GM18951 (cell line): ENCODE measurements at regions not wholly inside any gene's neighbourhood (a gene's known extent, or its start where the extent isn't known, plus 50 kb on each side); places are given as distances from the start of the nearest gene placed in this dataset.

Experiments used
- POLR2A ChIP-seq: IDR thresholded peaks from 4 replicates; pipeline ENCODE4 v1.6.1; 2011; ENCODE audit warnings: mild to moderate bottlenecking; ENCODE audit not compliant: insufficient read length, insufficient read depth; ENCODE audit errors: extremely low read depth
- in situ Hi-C: fragments of 300-500 bp; cut with MboI; formaldehyde crosslinking; loops from one replicate; pipeline ENCODE4 v1.12.0; 2022; ENCODE audit warnings: low sequenced_read_pairs, mixed read lengths, inconsistent platforms; ENCODE audit not compliant: unreplicated experiment

GRCh38 chr10:63699785-63700613, 178.8 kb downstream of the REEP3 start:
- in situ Hi-C loops, result no loop called here
- no peak for TF ChIP-seq POLR2A

- in situ Hi-C loops, result no loop called here
- no peak for TF ChIP-seq POLR2A
These were observed 179.5 kb downstream of the REEP3 start for GRCh38 chr10:63700631-63701156.

- in situ Hi-C loops, result no loop called here
- TF ChIP-seq POLR2A, result no peak
These were observed 180.9 kb downstream of the REEP3 start for GRCh38 chr10:63702092-63702491.

GRCh38 chr10:63703113-63703670, 182.0 kb downstream of the REEP3 start:
- in situ Hi-C loops, result no loop called here
- no peak for TF ChIP-seq POLR2A

GRCh38 chr10:63703740-63704345, 182.6 kb downstream of the REEP3 start:
- TF ChIP-seq POLR2A, result no peak
- in situ Hi-C loops, result no loop called here

- TF ChIP-seq POLR2A, result no peak
- in situ Hi-C loops, result no loop called here
These were observed 186.2 kb downstream of the REEP3 start for GRCh38 chr10:63707254-63707910.

DNA sequence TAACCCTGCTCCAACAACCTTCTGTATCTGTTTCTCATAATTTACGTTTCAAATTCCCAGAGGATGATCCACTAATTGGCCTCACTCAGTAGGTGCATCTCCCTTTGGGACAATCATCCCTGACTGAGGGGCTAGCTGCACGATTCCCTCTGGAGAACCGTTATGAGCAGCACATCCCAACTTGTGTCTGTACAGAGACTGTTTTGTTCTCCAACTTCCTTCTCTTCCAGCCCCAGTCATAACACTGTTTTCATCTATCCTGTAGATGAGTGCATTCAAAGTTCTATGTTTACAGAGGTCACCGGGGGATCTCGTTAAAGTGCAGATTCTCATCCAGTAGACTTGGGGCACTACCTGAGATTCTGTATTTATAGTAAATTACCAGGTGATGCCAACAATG, 187.2 kb downstream of the REEP3 start:
- no peak for TF ChIP-seq POLR2A
- in situ Hi-C loops, result no loop called here

DNA sequence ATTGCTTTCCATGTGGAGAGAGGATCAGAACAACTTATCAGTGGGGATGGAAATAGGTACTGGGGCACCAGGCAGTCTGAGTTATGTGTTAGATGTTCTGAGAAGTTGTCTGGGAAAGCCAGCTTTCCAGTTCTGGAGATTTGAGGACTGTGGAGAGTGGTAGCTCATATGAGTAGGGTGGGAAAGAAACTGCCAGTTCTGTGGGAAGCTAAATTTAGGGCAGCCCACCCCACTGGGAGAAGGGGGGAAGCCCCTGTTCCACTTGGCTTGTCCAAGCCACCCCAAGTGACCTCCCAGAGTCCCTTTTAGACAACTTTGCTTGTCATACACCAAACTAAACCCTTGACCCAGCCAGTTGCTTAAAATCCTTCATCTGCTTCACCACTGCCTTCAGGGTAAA, 189.5 kb downstream of the REEP3 start:
- no peak for TF ChIP-seq POLR2A
- in situ Hi-C loops, result no loop called here

DNA sequence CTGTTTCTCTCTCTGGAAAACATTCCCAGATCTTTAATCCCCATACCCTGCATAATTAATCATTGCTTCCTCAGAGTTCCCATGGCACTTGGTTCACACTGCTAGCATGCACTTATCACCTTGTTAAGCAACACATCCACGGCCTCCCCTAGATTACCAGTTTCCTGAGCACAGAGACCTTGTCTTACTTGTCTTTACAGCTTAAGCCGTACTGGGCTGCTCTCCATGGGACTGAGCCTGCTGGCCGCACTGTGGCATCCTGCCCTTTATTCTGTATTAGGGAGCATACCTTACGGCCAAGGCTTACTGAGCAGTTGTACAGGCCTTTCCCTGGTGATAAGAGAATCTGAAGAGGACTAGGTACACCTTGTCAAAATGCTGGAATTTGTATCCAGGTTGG, 190.2 kb downstream of the REEP3 start:
- no peak for TF ChIP-seq POLR2A
- in situ Hi-C loops, result no loop called here

DNA sequence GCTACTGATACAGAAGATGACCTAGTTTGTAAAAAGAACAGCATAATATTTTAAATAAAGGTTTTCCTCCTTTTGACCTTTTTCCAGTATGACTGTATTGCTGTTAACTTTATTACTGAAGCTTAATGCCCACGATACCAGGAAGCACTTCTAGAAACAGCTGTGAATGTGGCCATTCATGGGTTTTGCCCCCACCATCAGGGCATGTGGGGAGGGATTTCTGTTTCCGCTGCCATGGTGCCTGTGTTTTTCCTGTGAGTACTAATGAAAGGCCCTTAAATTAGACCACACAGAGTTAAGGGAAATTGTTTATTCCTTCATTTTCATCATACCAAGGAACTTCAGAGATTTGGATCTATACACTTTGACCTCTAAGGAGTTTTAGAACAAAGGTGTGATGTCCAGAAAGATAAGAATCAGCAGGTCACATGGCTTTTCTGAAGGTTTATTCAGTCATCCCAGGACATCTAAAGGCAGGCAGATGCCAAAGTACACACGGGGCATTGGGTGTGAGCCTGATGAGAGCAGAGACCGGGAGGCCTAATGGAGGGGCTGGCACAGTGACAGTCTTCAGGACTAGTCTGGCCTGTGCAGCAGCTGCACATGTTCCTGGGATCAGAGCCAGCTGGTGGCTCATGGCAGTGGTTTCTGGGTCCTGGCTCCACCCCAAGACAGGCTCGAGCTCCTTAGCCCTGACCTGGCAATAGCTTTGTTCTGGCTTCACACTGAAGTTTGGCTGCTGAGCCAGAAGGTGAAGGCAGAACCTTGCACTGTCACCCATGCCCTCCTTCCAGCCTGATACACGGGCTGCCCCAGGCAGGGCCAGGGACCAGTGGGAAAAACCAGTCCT, 190.9 kb downstream of the REEP3 start:
- no peak for TF ChIP-seq POLR2A
- in situ Hi-C loops, result no loop called here

DNA sequence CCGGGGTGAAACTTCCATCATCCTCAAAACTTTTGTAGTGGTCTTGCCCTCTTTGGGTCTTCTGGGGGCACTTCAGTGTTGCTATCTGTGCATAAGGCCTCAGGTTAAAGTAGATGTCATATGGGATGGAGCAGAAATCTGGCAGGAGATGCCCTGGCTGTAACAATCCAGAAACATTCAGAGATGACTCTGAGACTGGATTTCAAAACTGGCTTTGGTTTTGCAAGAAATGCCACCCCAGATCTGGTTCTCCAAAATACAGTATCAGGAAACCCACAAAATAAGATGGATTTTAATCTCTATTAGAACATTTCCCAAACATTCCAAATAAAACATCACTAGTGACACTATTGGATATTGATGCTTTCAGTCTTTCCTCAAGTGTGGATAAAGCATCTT, 191.5 kb downstream of the REEP3 start:
- in situ Hi-C loops, result no loop called here
- no peak for TF ChIP-seq POLR2A
